ENCODE measurements at regions not wholly inside any gene's neighbourhood (a gene's known extent, or its start where the extent isn't known, plus 50 kb on each side); places are given as distances from the start of the nearest gene placed in this dataset.
"Not testable (repeated sequence)": the region's sequence is repeated elsewhere in the genome, so short reads cannot be mapped to it uniquely, and the experiment has no call there.

DNA sequence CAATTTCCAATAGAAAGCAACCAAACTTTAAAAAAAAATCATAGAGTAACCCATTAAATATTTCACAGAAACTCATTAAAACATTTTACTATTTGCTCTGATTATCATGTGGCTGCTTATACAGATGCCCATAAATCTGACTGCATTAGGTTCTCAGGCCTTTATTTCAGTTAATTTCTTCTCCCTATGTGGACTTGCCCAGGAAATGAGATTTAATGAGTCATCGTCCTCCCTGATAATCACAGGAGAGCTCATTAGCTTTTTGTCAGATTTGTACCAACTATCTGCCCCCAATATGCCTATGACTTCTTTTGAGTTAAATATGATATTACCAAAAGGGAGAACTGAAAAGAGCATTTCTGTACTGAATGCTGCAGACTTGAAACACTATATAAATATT lies 168.0 kb downstream of the FOXB1 start (continued):
- TF ChIP-seq, protein P1, sequence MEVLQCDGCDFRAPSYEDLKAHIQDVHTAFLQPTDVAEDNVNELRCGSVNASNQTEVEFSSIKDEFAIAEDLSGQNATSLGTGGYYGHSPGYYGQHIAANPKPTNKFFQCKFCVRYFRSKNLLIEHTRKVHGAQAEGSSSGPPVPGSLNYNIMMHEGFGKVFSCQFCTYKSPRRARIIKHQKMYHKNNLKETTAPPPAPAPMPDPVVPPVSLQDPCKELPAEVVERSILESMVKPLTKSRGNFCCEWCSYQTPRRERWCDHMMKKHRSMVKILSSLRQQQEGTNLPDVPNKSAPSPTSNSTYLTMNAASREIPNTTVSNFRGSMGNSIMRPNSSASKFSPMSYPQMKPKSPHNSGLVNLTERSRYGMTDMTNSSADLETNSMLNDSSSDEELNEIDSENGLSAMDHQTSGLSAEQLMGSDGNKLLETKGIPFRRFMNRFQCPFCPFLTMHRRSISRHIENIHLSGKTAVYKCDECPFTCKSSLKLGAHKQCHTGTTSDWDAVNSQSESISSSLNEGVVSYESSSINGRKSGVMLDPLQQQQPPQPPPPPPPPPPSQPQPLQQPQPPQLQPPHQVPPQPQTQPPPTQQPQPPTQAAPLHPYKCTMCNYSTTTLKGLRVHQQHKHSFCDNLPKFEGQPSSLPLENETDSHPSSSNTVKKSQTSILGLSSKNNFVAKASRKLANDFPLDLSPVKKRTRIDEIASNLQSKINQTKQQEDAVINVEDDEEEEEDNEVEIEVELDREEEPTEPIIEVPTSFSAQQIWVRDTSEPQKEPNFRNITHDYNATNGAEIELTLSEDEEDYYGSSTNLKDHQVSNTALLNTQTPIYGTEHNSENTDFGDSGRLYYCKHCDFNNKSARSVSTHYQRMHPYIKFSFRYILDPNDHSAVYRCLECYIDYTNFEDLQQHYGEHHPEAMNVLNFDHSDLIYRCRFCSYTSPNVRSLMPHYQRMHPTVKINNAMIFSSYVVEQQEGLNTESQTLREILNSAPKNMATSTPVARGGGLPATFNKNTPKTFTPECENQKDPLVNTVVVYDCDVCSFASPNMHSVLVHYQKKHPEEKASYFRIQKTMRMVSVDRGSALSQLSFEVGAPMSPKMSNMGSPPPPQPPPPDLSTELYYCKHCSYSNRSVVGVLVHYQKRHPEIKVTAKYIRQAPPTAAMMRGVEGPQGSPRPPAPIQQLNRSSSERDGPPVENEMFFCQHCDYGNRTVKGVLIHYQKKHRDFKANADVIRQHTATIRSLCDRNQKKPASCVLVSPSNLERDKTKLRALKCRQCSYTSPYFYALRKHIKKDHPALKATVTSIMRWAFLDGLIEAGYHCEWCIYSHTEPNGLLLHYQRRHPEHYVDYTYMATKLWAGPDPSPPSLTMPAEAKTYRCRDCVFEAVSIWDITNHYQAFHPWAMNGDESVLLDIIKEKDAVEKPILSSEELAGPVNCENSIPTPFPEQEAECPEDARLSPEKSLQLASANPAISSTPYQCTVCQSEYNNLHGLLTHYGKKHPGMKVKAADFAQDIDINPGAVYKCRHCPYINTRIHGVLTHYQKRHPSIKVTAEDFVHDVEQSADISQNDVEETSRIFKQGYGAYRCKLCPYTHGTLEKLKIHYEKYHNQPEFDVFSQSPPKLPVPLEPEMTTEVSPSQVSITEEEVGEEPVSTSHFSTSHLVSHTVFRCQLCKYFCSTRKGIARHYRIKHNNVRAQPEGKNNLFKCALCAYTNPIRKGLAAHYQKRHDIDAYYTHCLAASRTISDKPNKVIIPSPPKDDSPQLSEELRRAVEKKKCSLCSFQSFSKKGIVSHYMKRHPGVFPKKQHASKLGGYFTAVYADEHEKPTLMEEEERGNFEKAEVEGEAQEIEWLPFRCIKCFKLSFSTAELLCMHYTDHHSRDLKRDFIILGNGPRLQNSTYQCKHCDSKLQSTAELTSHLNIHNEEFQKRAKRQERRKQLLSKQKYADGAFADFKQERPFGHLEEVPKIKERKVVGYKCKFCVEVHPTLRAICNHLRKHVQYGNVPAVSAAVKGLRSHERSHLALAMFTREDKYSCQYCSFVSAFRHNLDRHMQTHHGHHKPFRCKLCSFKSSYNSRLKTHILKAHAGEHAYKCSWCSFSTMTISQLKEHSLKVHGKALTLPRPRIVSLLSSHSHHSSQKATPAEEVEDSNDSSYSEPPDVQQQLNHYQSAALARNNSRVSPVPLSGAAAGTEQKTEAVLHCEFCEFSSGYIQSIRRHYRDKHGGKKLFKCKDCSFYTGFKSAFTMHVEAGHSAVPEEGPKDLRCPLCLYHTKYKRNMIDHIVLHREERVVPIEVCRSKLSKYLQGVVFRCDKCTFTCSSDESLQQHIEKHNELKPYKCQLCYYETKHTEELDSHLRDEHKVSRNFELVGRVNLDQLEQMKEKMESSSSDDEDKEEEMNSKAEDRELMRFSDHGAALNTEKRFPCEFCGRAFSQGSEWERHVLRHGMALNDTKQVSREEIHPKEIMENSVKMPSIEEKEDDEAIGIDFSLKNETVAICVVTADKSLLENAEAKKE (CRISPR knock-in tag; IDR thresholded peaks at IDR 0.05): no peak
- TF ChIP-seq NANOG (IDR thresholded peaks at IDR 0.05; ENCODE audit: borderline replicate concordance): no peak

DNA sequence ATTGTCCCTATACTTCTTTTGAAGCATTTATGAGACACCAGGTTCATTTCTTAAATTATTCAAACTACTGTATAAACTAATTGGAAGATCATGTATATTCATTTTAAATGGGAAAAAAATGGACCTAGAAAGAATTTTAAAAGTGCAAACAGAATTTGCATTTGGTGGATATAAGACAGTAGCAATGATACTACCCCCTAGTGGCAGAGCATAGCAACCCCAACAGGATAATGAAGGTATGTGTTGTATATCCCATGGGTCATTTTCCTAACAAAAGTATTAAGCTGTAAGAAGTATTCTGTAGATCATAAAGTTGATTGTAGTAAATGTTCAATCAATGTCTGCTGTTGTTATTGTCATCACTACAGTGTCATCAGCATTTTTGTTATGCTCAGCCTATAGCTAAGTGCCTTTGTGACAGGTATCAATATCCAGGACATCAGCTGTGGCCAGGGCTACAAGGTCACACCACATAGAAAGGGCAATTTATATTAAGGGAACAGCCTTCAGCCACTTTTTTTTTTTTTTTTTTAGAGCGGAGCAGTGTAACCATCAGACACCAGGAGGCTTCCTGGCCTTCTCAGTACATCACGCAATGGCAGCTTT lies 175.8 kb downstream of the FOXB1 start:
- no peaks in the 10 kb centered on the region for H3K9me2 ChIP-seq (ENCODE audit: insufficient read depth)
- TF ChIP-seq, protein P2, sequence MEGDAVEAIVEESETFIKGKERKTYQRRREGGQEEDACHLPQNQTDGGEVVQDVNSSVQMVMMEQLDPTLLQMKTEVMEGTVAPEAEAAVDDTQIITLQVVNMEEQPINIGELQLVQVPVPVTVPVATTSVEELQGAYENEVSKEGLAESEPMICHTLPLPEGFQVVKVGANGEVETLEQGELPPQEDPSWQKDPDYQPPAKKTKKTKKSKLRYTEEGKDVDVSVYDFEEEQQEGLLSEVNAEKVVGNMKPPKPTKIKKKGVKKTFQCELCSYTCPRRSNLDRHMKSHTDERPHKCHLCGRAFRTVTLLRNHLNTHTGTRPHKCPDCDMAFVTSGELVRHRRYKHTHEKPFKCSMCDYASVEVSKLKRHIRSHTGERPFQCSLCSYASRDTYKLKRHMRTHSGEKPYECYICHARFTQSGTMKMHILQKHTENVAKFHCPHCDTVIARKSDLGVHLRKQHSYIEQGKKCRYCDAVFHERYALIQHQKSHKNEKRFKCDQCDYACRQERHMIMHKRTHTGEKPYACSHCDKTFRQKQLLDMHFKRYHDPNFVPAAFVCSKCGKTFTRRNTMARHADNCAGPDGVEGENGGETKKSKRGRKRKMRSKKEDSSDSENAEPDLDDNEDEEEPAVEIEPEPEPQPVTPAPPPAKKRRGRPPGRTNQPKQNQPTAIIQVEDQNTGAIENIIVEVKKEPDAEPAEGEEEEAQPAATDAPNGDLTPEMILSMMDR (conservative IDR thresholded peaks at IDR 0.05; ENCODE audit: low read depth in 2 of 2): peak; percentile 77 to 96
- TF ChIP-seq NANOG (IDR thresholded peaks at IDR 0.05; ENCODE audit: borderline replicate concordance): no peak
- TF ChIP-seq ZNF331 (CRISPR knock-in tag; IDR thresholded peaks at IDR 0.05; ENCODE audit: low read depth): no peak
- H3K27ac ChIP-seq (ENCODE audit: low read depth): no peak overlapping the region
- ATAC-seq (peak; percentile 73), DNase-seq (ENCODE audit: low spot score) (peak; percentile 76)
- no peaks in the 10 kb centered on the region for H3K79me2 ChIP-seq (replicated peaks; ENCODE audit: insufficient read depth)
- Mint-ChIP-seq H3K9me3 (no peaks in the 10 kb centered on the region; the same call in 2 of the 3 replicates), H3K27ac (no peak overlapping the region), H3K4me3 (no peak overlapping the region), H3K27me3 (ENCODE audit: insufficient read depth, low read depth, poor library complexity) (peaks cover 1% of the 10 kb centered on the region), H3K36me3 (ENCODE audit: low read depth) (no peaks in the 10 kb centered on the region), H3K4me1 (no peaks in the 10 kb centered on the region; the same call in 2 of the 3 replicates)
- H4K20me1 ChIP-seq (replicated peaks; ENCODE audit: insufficient read depth): no peaks in the 10 kb centered on the region
- no peak overlapping the region for H3K4me2 ChIP-seq
- no peaks in the 10 kb centered on the region for H3K27me3 ChIP-seq (ENCODE audit: insufficient read depth)
- H3K4me3 ChIP-seq: no peak overlapping the region
- H2AFZ ChIP-seq: no peak overlapping the region
- no peaks in the 10 kb centered on the region for H3F3A ChIP-seq (replicated peaks; ENCODE audit: low read depth)
- no peaks in the 10 kb centered on the region for H3K36me3 ChIP-seq (ENCODE audit: insufficient read depth)
- peaks cover 3% of the 10 kb centered on the region; the same call in 1 of the 2 replicates for H3K4me1 ChIP-seq (ENCODE audit: insufficient read depth)

DNA sequence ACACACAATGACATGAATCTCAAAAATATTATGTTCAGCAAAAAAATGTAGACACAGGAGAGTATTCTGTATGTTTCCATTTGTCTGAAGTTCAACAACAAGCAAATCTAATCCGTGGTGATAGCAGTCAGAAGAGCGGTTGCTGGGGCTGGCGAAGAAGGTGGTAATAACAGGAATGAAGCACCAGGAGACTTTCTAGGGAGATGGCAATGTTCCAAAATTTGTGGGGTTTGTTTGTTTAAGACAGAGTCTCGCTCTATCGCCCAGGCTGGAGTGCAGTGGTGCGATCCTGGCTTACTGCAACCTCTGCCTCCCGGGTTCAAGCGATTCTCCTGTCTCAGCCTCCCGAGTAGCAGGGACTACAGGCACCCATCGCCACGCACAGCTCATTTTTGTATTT lies 177.8 kb downstream of the FOXB1 start:
- not testable (repeated sequence) for H3K4me3 Mint-ChIP-seq; H3K27me3 Mint-ChIP-seq (ENCODE audit: insufficient read depth, low read depth, poor library complexity); H3K27ac ChIP-seq (ENCODE audit: low read depth); H3K36me3 Mint-ChIP-seq (ENCODE audit: low read depth); H3K27me3 ChIP-seq (ENCODE audit: insufficient read depth); H3F3A ChIP-seq (replicated peaks; ENCODE audit: low read depth); ATAC-seq; H3K36me3 ChIP-seq (ENCODE audit: insufficient read depth); H3K27ac Mint-ChIP-seq; H4K20me1 ChIP-seq (replicated peaks; ENCODE audit: insufficient read depth); H2AFZ ChIP-seq; H3K4me1 Mint-ChIP-seq; H3K79me2 ChIP-seq (replicated peaks; ENCODE audit: insufficient read depth); H3K4me2 ChIP-seq; H3K9me3 Mint-ChIP-seq; H3K4me3 ChIP-seq; H3K4me1 ChIP-seq (ENCODE audit: insufficient read depth); H3K9me2 ChIP-seq (ENCODE audit: insufficient read depth); DNase-seq (ENCODE audit: low spot score)
